HEK293T (cell line): ENCODE measurements at regions not wholly inside any gene's neighbourhood (a gene's known extent, or its start where the extent isn't known, plus 50 kb on each side); places are given as distances from the start of the nearest gene placed in this dataset.

Experiments used
- ARNT ChIP-seq: fragments of 450-650 bp; IDR thresholded peaks from 2 replicates; pipeline ENCODE4 v1.6.1; 2017; ENCODE audit warnings: mild to moderate bottlenecking
- CTBP1 ChIP-seq: fragments of 450-650 bp; IDR thresholded peaks from 2 replicates; pipeline ENCODE4 v1.6.1; 2016; ENCODE audit warnings: borderline replicate concordance
- ELF4 ChIP-seq: fragments of 450-650 bp; IDR thresholded peaks from 2 replicates; pipeline ENCODE4 v1.6.1; 2017; ENCODE audit warnings: antibody characterized with exemption
- FOXK2 ChIP-seq: fragments of 450-650 bp; IDR thresholded peaks from 2 replicates; pipeline ENCODE4 v1.6.1; 2016; ENCODE audit warnings: mild to moderate bottlenecking
- HDGF ChIP-seq: fragments of 450-650 bp; IDR thresholded peaks from 2 replicates; pipeline ENCODE4 v1.6.1; 2017; ENCODE audit warnings: antibody characterized with exemption, borderline replicate concordance
- SP1 ChIP-seq: fragments of 450-650 bp; IDR thresholded peaks from 2 replicates; pipeline ENCODE4 v1.6.1; 2017

DNA sequence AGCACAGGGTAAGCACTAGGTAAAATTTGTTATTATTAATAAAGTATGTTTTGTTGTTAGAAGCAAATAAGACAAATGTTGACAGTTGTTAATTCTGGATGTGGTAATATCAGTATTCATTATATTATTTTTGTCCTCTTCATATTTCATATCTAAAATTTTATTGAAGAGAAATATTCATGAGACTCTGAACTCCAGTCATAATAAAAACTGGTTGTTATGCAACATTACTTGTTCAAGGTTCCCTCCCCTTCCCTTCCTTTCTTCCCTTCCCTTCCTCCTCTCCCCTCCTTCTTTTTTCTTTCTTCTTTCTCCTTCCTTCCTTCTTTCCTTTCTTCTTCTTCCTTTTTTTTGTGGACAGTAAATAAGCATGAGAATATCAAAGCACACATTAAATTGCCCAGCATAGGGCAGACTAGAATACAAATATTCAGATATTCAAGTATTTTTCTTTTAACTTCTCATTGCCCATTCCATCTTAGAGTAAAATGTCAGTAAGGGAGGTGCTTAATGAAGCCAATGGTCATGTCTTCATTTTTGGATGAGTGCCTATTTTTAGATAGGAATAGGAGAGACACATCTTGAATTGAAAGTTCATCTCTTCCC lies 245.0 kb downstream of the INHBA start:
- TF ChIP-seq ARNT, result no peak
- TF ChIP-seq FOXK2, result no peak
- no peak for TF ChIP-seq CTBP1
- no peak for TF ChIP-seq HDGF
- TF ChIP-seq SP1, result no peak
- no peak for TF ChIP-seq ELF4
